Heart left ventricle (tissue), 13 donors: ENCODE measurements at regions not wholly inside any gene's neighbourhood (a gene's known extent, or its start where the extent isn't known, plus 50 kb on each side); places are given as distances from the start of the nearest gene placed in this dataset.

Source experiments
- CTCF ChIP-seq, 12 donors: fragments of 200-600 bp; sonication (generic) in 4 of 12; IDR thresholded peaks; one replicate each; pipeline versions ENCODE4 v1.5.0 to v1.8.0; 2018 to 2022; ENCODE audit warnings: antibody characterized with exemption in 12 of 12, mild to moderate bottlenecking in 5 of 12
- POLR2A ChIP-seq, 2 donors: fragments of 450-650 bp; IDR thresholded peaks; one replicate each; pipeline ENCODE4 v1.6.1; 2017; ENCODE audit warnings: antibody characterized with exemption in 2 of 2, mild to moderate bottlenecking in 2 of 2, moderate library complexity in 2 of 2
- donor health status: ischemic (EF 13 %, LVEDD 7.1; RV severe dilation, severe dysfunction).
- donor health status: DM: no; HTN: yes; CAD: no.
- donor health status: DM: no; HTN: no; CAD: no.
- donor health status: ischemic (EF 25% LVEDD 6.9; RV normal size, moderate dysfunction).
- donor health status: ischemic (EF 25% LVEDD 5.7; RV mildly dilated, moderate dysfunction).
- donor health status: ischemic (EF 35%, LVEDD 5.7; RV mildly dilated, moderate dysfunction).
- donor health status: nonischemic (EF 11% LVEDD 7.7; RV severe dilation, severe dysfunction).
- donor health status: DM: yes; HTN: yes; CAD: no.
- donor health status: PGD.
- donor health status: ischemic (EF 29% LVEDD 5.4; RV normal size, mild dysfunction).
- donor health status: nonischemic (EF 23%, LVEDD 6.1; RV moderate dilation, normal function).

- TF ChIP-seq POLR2A (IDR thresholded peaks at IDR 0.05) (no peak), CTCF (IDR thresholded peaks at IDR 0.05) (no peak)
These were observed 239.8 kb upstream of the CNTNAP5 start for GRCh38 chr2:123785332-123785731.
